Activated T-cell treated with anti-CD3 and anti-CD28 coated beads, Interleukin-2, amount 50 U/mL, for 72 hours (primary cell): ENCODE measurements at regions not wholly inside any gene's neighbourhood (a gene's known extent, or its start where the extent isn't known, plus 50 kb on each side); places are given as distances from the start of the nearest gene placed in this dataset.
A peak's percentile ranks its signal among the peaks of the same experiment; 100 is the strongest.

Source experiments
- ATAC-seq, 2 donors: fragments of 150-1000 bp; cut with Tn5 transposase; replicated peaks in 1 of 2; 2 replicates each; pipeline ENCODE4 v1.10.0; 2021; ENCODE audit warnings: moderate library complexity in 2 of 2, mild to moderate bottlenecking in 1 of 2
- DNase-seq, 2 donors: peaks; one replicate each; pipeline ENCODE4 v3.0.0; 2021 to 2022; ENCODE audit warnings: mixed read lengths in 1 of 2
- H3K27ac Mint-ChIP-seq: one replicate; pipeline ENCODE4 v1.8.0; 2022; ENCODE audit warnings: mild to moderate bottlenecking, moderate library complexity, mixed read lengths
- H3K27me3 Mint-ChIP-seq: one replicate; pipeline ENCODE4 v1.8.0; 2022; ENCODE audit warnings: low read depth, mixed read lengths
- H3K36me3 Mint-ChIP-seq, 2 donors: one replicate each; pipeline ENCODE4 v1.8.0; 2022; ENCODE audit warnings: mixed read lengths in 2 of 2, mild to moderate bottlenecking in 1 of 2; ENCODE audit not compliant: insufficient read depth in 2 of 2
- H3K4me1 Mint-ChIP-seq: one replicate; pipeline ENCODE4 v1.8.0; 2022; ENCODE audit warnings: low read depth, mixed read lengths
- H3K4me3 Mint-ChIP-seq, 2 donors: one replicate each; pipeline ENCODE4 v1.8.0; 2022; ENCODE audit warnings: mild to moderate bottlenecking in 2 of 2, mixed read lengths in 2 of 2, moderate library complexity in 2 of 2
- H3K9me3 Mint-ChIP-seq, 2 donors: one replicate each; pipeline ENCODE4 v1.8.0; 2022; ENCODE audit warnings: mixed read lengths in 2 of 2

DNA sequence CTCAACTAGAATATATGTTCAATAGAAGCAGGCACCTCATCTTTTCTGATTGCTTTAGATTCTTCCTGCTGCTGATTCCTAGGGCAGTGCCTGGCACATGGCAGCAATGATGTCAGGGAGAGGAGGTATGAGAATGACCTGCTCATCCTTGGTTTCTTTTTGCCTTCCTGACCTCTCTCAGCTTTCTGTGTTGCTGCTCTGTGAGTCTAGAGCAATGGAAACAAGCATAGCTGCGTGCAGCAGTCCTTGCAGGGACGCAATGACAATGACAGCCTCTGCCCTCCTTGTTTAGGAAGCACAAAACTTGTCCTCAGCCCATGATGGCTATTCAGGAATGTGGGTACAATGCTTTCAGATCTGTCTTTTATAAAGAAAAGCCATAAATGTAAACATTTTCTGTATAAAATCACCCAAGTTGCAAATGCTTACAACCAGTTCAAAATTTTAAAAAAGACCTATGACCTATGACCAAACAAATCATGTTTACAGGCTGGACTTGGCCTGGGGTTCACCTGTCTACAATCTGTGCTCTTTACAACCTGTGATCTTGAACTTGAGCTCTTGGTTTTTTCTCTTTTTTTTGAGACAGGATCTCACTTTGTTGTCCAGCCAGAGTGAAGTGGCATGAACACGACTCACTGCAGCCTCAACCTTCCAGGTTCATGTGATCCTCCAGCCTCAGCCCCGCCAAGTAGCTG lies 549.4 kb upstream of the ATP2B1 start:
- H3K36me3 Mint-ChIP-seq = no peaks in the 10 kb centered on the region

DNA sequence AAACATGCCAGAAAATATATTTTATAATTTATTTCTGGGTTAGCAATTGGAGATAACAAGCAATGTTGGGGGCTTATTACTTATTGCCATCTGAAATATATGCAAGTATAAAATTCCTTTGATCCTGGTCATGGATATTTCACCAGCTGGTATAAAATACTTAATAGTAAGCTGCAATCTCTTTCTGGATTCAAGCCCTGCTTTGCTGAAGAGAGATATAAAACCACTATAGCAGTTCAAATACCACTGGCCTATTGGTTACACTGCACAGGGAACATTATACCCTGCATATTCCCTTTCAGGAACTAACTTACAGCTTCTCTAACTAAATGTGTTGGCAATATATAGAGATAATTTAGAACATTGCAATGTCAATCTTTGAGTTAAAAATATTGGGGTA lies 546.2 kb upstream of the ATP2B1 start:
- peaks cover 9% of the 10 kb centered on the region for H3K4me1 Mint-ChIP-seq
- H3K9me3 Mint-ChIP-seq = no peaks in the 10 kb centered on the region
- no peak for ATAC-seq
- peaks cover 14% of the 10 kb centered on the region for H3K27me3 Mint-ChIP-seq
- no peaks in the 10 kb centered on the region for H3K36me3 Mint-ChIP-seq
- DNase-seq = no peak
- H3K27ac Mint-ChIP-seq = no peak overlapping the region
- no peak overlapping the region for H3K4me3 Mint-ChIP-seq

More for the DNA sequence above, 549.4 kb upstream of the ATP2B1 start:
- Mint-ChIP-seq H3K9me3 (no peaks in the 10 kb centered on the region), H3K4me3 (no peak overlapping the region), H3K27me3 (peaks cover 7% of the 10 kb centered on the region), H3K4me1 (peaks cover 9% of the 10 kb centered on the region), H3K27ac (no peak overlapping the region)
- ATAC-seq = no peak
- DNase-seq = no peak

DNA sequence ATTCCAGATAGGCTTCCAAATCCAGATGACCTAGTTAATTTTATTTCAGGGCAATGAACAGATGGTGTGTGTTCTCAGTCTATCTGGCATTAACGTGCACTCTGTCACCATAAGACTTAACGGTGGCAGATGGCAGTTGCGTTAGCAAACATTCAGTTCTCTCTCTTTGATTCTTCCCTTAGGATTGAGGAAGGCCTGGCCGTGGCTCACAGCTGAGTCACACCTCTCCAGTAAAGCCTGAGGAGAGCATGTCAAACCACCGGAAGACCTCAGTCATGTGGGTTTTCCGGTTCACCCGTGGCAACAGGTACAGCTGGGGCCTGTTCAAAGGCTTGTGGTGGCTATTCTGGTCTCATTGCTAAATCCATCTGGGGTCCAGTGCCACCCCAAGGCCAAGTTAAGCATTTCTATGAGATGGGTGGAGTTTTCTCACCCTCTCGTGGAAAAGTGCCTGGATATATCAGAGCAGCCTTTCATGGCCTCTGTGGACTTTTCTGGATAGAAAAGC lies 545.1 kb upstream of the ATP2B1 start:
- H3K27ac Mint-ChIP-seq = no peak overlapping the region
- no peak overlapping the region for H3K4me3 Mint-ChIP-seq
- ATAC-seq = peak; percentile 88 to 97
- peaks cover 17% of the 10 kb centered on the region for H3K27me3 Mint-ChIP-seq
- DNase-seq = peak; percentile 46 to 48
- no peaks in the 10 kb centered on the region for H3K36me3 Mint-ChIP-seq
- H3K9me3 Mint-ChIP-seq = no peaks in the 10 kb centered on the region
- peaks cover 9% of the 10 kb centered on the region for H3K4me1 Mint-ChIP-seq

DNA sequence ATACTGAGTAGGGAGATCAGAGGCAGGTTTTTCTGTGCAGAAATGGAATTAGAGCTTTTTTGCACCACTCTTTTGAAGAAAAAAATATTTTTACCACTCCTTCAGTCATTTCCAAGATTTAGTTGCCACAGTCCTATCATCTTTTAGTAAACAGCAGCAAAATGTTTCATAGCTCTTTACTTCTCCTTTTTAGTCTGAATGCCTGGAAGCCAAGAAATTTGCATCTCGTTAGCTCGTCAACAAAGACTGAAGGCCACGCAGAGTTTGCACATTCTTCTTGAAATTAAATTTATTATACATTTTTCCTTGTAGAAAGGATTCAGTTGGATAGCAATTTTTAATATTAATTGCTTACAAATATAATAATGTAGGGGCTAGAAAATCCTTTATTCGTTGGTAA lies 544.5 kb upstream of the ATP2B1 start:
- Mint-ChIP-seq H3K36me3 (no peaks in the 10 kb centered on the region), H3K4me1 (peaks cover 9% of the 10 kb centered on the region), H3K4me3 (no peak overlapping the region), H3K27ac (no peak overlapping the region), H3K27me3 (peaks cover 15% of the 10 kb centered on the region), H3K9me3 (no peaks in the 10 kb centered on the region)
- no peak for ATAC-seq
- DNase-seq = no peak

GRCh38 chr12:90250766-90251165 lies 542.1 kb upstream of the ATP2B1 start:
- Mint-ChIP-seq H3K4me3 (no peak overlapping the region), H3K36me3 (no peaks in the 10 kb centered on the region), H3K4me1 (peaks cover 9% of the 10 kb centered on the region), H3K9me3 (no peaks in the 10 kb centered on the region), H3K27ac (no peak overlapping the region), H3K27me3 (peaks cover 12% of the 10 kb centered on the region)
- DNase-seq = no peak
- ATAC-seq = no peak

DNA sequence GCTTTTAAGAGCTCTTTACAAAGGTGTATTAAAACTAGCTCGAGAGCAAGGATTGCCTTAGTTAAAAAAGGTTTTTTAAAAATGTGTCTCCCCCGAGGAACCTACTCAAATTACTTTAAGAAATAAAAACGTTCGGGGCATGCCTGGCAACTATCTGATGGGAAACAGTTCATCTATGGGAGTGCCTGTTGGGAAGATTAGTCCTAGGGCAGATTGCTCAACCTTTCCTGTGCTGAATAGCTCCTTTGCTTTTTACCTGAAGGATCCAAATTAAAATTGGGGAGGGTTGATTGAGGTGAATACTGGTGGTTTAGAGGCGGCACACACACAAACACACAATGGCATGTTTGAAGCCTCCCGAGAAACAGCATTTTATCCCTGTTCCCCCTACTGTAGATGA lies 541.4 kb upstream of the ATP2B1 start:
- no peak overlapping the region for H3K27ac Mint-ChIP-seq

DNA sequence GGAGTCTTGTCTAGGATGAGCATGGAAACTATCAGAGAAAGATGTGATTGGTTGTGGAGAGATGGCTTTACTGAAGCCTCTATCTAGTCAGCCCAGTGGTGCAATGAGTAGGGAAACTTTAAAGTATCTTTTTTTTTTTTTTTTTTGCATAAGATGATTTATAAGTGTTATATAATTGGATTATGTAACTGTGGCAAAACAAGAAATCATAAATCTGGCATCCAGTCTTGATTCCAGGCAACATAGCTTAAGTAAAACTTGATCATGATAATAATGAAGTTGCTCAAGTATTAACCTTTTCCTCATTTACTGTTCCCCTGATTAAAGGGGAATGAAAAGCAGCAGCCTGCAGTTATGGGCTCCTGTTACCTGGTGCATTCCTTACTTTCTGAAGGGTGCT lies 538.0 kb upstream of the ATP2B1 start:
- Mint-ChIP-seq H3K27ac (no peak overlapping the region), H3K4me3 (no peak overlapping the region), H3K9me3 (no peaks in the 10 kb centered on the region), H3K4me1 (no peaks in the 10 kb centered on the region), H3K27me3 (peaks cover 23% of the 10 kb centered on the region), H3K36me3 (no peaks in the 10 kb centered on the region)
- no peak for DNase-seq
- no peak for ATAC-seq

More for the DNA sequence above, 541.4 kb upstream of the ATP2B1 start:
- ATAC-seq (no peak), DNase-seq (no peak)
- no peak overlapping the region for H3K4me3 Mint-ChIP-seq
- peaks cover 12% of the 10 kb centered on the region for H3K27me3 Mint-ChIP-seq
- peaks cover 9% of the 10 kb centered on the region for H3K4me1 Mint-ChIP-seq
- no peaks in the 10 kb centered on the region for H3K36me3 Mint-ChIP-seq
- no peaks in the 10 kb centered on the region for H3K9me3 Mint-ChIP-seq

GRCh38 chr12:90245391-90245790 lies 536.8 kb upstream of the ATP2B1 start:
- H3K36me3 Mint-ChIP-seq = no peaks in the 10 kb centered on the region
- no peak overlapping the region for H3K27ac Mint-ChIP-seq
- no peaks in the 10 kb centered on the region for H3K4me1 Mint-ChIP-seq

GRCh38 chr12:90244232-90244631 lies 535.6 kb upstream of the ATP2B1 start:
- Mint-ChIP-seq H3K27ac (no peak overlapping the region), H3K4me1 (no peaks in the 10 kb centered on the region), H3K9me3 (peaks cover 0 to 2% of the 10 kb centered on the region in 2 donors), H3K4me3 (no peak overlapping the region), H3K36me3 (no peaks in the 10 kb centered on the region), H3K27me3 (peaks cover 11% of the 10 kb centered on the region)
- DNase-seq = no peak
- no peak for ATAC-seq

More at GRCh38 chr12:90245391-90245790, 536.8 kb upstream of the ATP2B1 start:
- Mint-ChIP-seq H3K27me3 (peaks cover 20% of the 10 kb centered on the region), H3K4me3 (no peak overlapping the region), H3K9me3 (no peaks in the 10 kb centered on the region)
- ATAC-seq (no peak), DNase-seq (no peak)

GRCh38 chr12:90243211-90243610 lies 534.6 kb upstream of the ATP2B1 start:
- no peak overlapping the region for H3K27ac Mint-ChIP-seq
- H3K36me3 Mint-ChIP-seq = no peaks in the 10 kb centered on the region
- no peak overlapping the region for H3K4me3 Mint-ChIP-seq
- peaks cover 0 to 2% of the 10 kb centered on the region in 2 donors for H3K9me3 Mint-ChIP-seq
- peaks cover 11% of the 10 kb centered on the region for H3K27me3 Mint-ChIP-seq
- no peak for ATAC-seq
- DNase-seq = no peak
- H3K4me1 Mint-ChIP-seq = no peaks in the 10 kb centered on the region

GRCh38 chr12:90239732-90240260 lies 531.2 kb upstream of the ATP2B1 start:
- peaks cover 16% of the 10 kb centered on the region for H3K27me3 Mint-ChIP-seq
- ATAC-seq (no peak), DNase-seq (no peak)
- H3K4me1 Mint-ChIP-seq = no peaks in the 10 kb centered on the region
- peaks cover 0 to 5% of the 10 kb centered on the region in 2 donors for H3K9me3 Mint-ChIP-seq
- no peaks in the 10 kb centered on the region for H3K36me3 Mint-ChIP-seq
- no peak overlapping the region for H3K4me3 Mint-ChIP-seq
- H3K27ac Mint-ChIP-seq = no peak overlapping the region

- Mint-ChIP-seq H3K27me3 (peaks cover 15% of the 10 kb centered on the region), H3K4me1 (no peaks in the 10 kb centered on the region), H3K9me3 (peaks cover 0 to 5% of the 10 kb centered on the region in 2 donors), H3K36me3 (no peaks in the 10 kb centered on the region), H3K27ac (no peak overlapping the region), H3K4me3 (no peak overlapping the region)
- no peak for ATAC-seq
- no peak for DNase-seq
These were observed 530.1 kb upstream of the ATP2B1 start for GRCh38 chr12:90238663-90239271.

GRCh38 chr12:90237841-90238240 lies 529.2 kb upstream of the ATP2B1 start:
- Mint-ChIP-seq H3K9me3 (peaks cover 0 to 5% of the 10 kb centered on the region in 2 donors), H3K36me3 (no peaks in the 10 kb centered on the region), H3K27ac (no peak overlapping the region), H3K4me1 (no peaks in the 10 kb centered on the region), H3K4me3 (no peak overlapping the region), H3K27me3 (peaks cover 6% of the 10 kb centered on the region)
- ATAC-seq = no peak
- DNase-seq = no peak
